DMS 273 (cell line): ENCODE measurements at regions not wholly inside any gene's neighbourhood (a gene's known extent, or its start where the extent isn't known, plus 50 kb on each side); places are given as distances from the start of the nearest gene placed in this dataset.
"Not testable (repeated sequence)": the region's sequence is repeated elsewhere in the genome, so short reads cannot be mapped to it uniquely, and the experiment has no call there.

Source experiments
- DNase-seq: peaks from one replicate; lab custom pipeline; 2025; ENCODE audit not compliant: unreplicated experiment; lab: John Stamatoyannopoulos, UW

GRCh38 chrX:16067886-16068515, 55.4 kb upstream of the GRPR start:
- no peak for DNase-seq

GRCh38 chrX:16063921-16064320, 59.4 kb upstream of the GRPR start:
- DNase-seq = no peak

GRCh38 chrX:16063141-16063540, 60.2 kb upstream of the GRPR start:
- no peak for DNase-seq

GRCh38 chrX:16061296-16061695, 62.1 kb upstream of the GRPR start:
- no peak for DNase-seq

GRCh38 chrX:16060252-16060651, 63.1 kb upstream of the GRPR start:
- DNase-seq = no peak

- not testable (repeated sequence) for DNase-seq
Measured at GRCh38 chrX:16049126-16049525, 74.2 kb upstream of the GRPR start.

- no peak for DNase-seq
Measured at GRCh38 chrX:16042980-16043379, 80.4 kb upstream of the GRPR start.

GRCh38 chrX:16039834-16040233, 83.5 kb upstream of the GRPR start:
- no peak for DNase-seq

- no peak for DNase-seq
Measured at GRCh38 chrX:16039363-16039762, 84.0 kb upstream of the GRPR start.

GRCh38 chrX:16033331-16033730, 90.0 kb upstream of the GRPR start:
- no peak for DNase-seq

GRCh38 chrX:16028576-16028975, 94.8 kb upstream of the GRPR start:
- no peak for DNase-seq

GRCh38 chrX:16023790-16024734, 99.3 kb upstream of the GRPR start:
- no peak for DNase-seq

GRCh38 chrX:16022580-16023200, 100.7 kb upstream of the GRPR start:
- DNase-seq = no peak

- DNase-seq = no peak
Measured at GRCh38 chrX:16018291-16018690, 105.1 kb upstream of the GRPR start.

GRCh38 chrX:16014171-16014570, 109.2 kb upstream of the GRPR start:
- no peak for DNase-seq

GRCh38 chrX:16012250-16012649, 111.1 kb upstream of the GRPR start:
- no peak for DNase-seq

- DNase-seq = no peak
Measured at GRCh38 chrX:16005917-16006316, 117.4 kb upstream of the GRPR start.

GRCh38 chrX:16002185-16002584, 121.2 kb upstream of the GRPR start:
- DNase-seq = no peak

GRCh38 chrX:15998350-15998749, 125.0 kb upstream of the GRPR start:
- no peak for DNase-seq

GRCh38 chrX:15989716-15990115, 133.6 kb upstream of the GRPR start:
- DNase-seq = no peak

GRCh38 chrX:15988661-15989603, 134.3 kb upstream of the AP1S2 start:
- DNase-seq = peak; percentile 30
